Mesothelial cell of epicardium (in vitro differentiated cells): ENCODE measurements at regions not wholly inside any gene's neighbourhood (a gene's known extent, or its start where the extent isn't known, plus 50 kb on each side); places are given as distances from the start of the nearest gene placed in this dataset.

ENCODE experiments used
- DNase-seq, 2 experiments: peaks; one replicate each; pipeline ENCODE4 v3.0.0; 2021; ENCODE audit warnings: low spot score in 2 of 2; ENCODE audit not compliant: unreplicated experiment in 2 of 2
- H3K27ac Mint-ChIP-seq: 2 replicates; pipeline ENCODE4 v1.8.0; 2021; ENCODE audit warnings: mixed read lengths
- H3K27me3 Mint-ChIP-seq: 2 replicates; pipeline ENCODE4 v1.8.0; 2021; ENCODE audit warnings: low read depth, mixed read lengths
- H3K36me3 Mint-ChIP-seq: 2 replicates; pipeline ENCODE4 v1.8.0; 2021; ENCODE audit warnings: mixed read lengths
- H3K4me1 Mint-ChIP-seq: 2 replicates; pipeline ENCODE4 v1.8.0; 2021; ENCODE audit warnings: mixed read lengths
- H3K4me3 Mint-ChIP-seq: 2 replicates; pipeline ENCODE4 v1.8.0; 2021; ENCODE audit warnings: mild to moderate bottlenecking, moderate library complexity, mixed read lengths
- H3K9me3 Mint-ChIP-seq: 2 replicates; pipeline ENCODE4 v1.8.0; 2021; ENCODE audit warnings: mixed read lengths
- CTCF ChIP-seq: fragments of 200-600 bp; sonication (generic); IDR thresholded peaks from one replicate; pipeline ENCODE4 v1.5.0; 2021; ENCODE audit warnings: antibody characterized with exemption; ENCODE audit not compliant: unreplicated experiment

GRCh38 chr16:77618951-77619350 lies 103.4 kb upstream of the NUDT7 start:
- TF ChIP-seq CTCF, result no peak
- no peak overlapping the region for H3K27ac Mint-ChIP-seq
- H3K9me3 Mint-ChIP-seq, result peaks cover 7% of the 10 kb centered on the region
- H3K36me3 Mint-ChIP-seq, result no peaks in the 10 kb centered on the region
- H3K27me3 Mint-ChIP-seq, result peaks cover 2% of the 10 kb centered on the region
- DNase-seq, result no peak
- no peak overlapping the region for H3K4me3 Mint-ChIP-seq
- H3K4me1 Mint-ChIP-seq, result peaks cover 32% of the 10 kb centered on the region

GRCh38 chr16:77624085-77624484 lies 98.2 kb upstream of the NUDT7 start:
- H3K27ac Mint-ChIP-seq, result no peak overlapping the region
- no peaks in the 10 kb centered on the region for H3K36me3 Mint-ChIP-seq
- TF ChIP-seq CTCF, result no peak
- peaks cover 3% of the 10 kb centered on the region for H3K4me1 Mint-ChIP-seq
- no peaks in the 10 kb centered on the region for H3K9me3 Mint-ChIP-seq
- no peak overlapping the region for H3K4me3 Mint-ChIP-seq
- H3K27me3 Mint-ChIP-seq, result peaks cover 3% of the 10 kb centered on the region
- DNase-seq, result no peak

GRCh38 chr16:77636615-77637014 lies 85.7 kb upstream of the NUDT7 start:
- Mint-ChIP-seq H3K4me3 (no peak overlapping the region), H3K36me3 (no peaks in the 10 kb centered on the region), H3K4me1 (no peaks in the 10 kb centered on the region), H3K27me3 (peaks cover 7% of the 10 kb centered on the region), H3K27ac (no peak overlapping the region), H3K9me3 (no peaks in the 10 kb centered on the region)
- no peak for DNase-seq
- TF ChIP-seq CTCF, result no peak

GRCh38 chr16:77637940-77638339 lies 84.4 kb upstream of the NUDT7 start:
- no peaks in the 10 kb centered on the region for H3K9me3 Mint-ChIP-seq
- H3K4me3 Mint-ChIP-seq, result no peak overlapping the region
- no peak for DNase-seq
- peaks cover 4% of the 10 kb centered on the region for H3K4me1 Mint-ChIP-seq
- H3K27ac Mint-ChIP-seq, result no peak overlapping the region
- H3K36me3 Mint-ChIP-seq, result no peaks in the 10 kb centered on the region
- no peak for TF ChIP-seq CTCF
- H3K27me3 Mint-ChIP-seq, result peaks cover 7% of the 10 kb centered on the region

- H3K36me3 Mint-ChIP-seq, result no peaks in the 10 kb centered on the region
- no peaks in the 10 kb centered on the region for H3K27me3 Mint-ChIP-seq
- H3K4me3 Mint-ChIP-seq, result no peak overlapping the region
- H3K4me1 Mint-ChIP-seq, result peaks cover 8% of the 10 kb centered on the region
- H3K9me3 Mint-ChIP-seq, result no peaks in the 10 kb centered on the region
- H3K27ac Mint-ChIP-seq, result no peak overlapping the region
- no peak for DNase-seq
- TF ChIP-seq CTCF, result no peak
Measured at GRCh38 chr16:77643176-77643575, 79.1 kb upstream of the NUDT7 start.

GRCh38 chr16:77645764-77646163 lies 76.5 kb upstream of the NUDT7 start:
- no peaks in the 10 kb centered on the region for H3K9me3 Mint-ChIP-seq
- no peaks in the 10 kb centered on the region for H3K36me3 Mint-ChIP-seq
- H3K4me1 Mint-ChIP-seq, result peaks cover 9% of the 10 kb centered on the region
- DNase-seq, result no peak
- H3K4me3 Mint-ChIP-seq, result no peak overlapping the region
- TF ChIP-seq CTCF, result no peak
- H3K27me3 Mint-ChIP-seq, result no peaks in the 10 kb centered on the region
- H3K27ac Mint-ChIP-seq, result no peak overlapping the region
